Pancreas (tissue), 10 donors: ENCODE measurements at regions not wholly inside any gene's neighbourhood (a gene's known extent, or its start where the extent isn't known, plus 50 kb on each side); places are given as distances from the start of the nearest gene placed in this dataset.

ENCODE experiments used
- ATAC-seq, 4 donors: fragments of 200-7000 bp; cut with Tn5 transposase; one replicate each; pipeline versions ENCODE4 v1.8.0 to v1.9.1; 2020; ENCODE audit warnings: mild to moderate bottlenecking in 4 of 4, moderate library complexity in 4 of 4
- DNase-seq, 6 donors: peaks; one replicate each; pipeline ENCODE4 v3.0.0-alpha.2; 2020
- FAIRE-seq: peaks from 2 replicates; lab custom pipeline; 2012; peaks lifted over from hg19 to GRCh38; lab: Jason Lieb, UNC
- H3K27ac ChIP-seq, 4 donors: fragments of 200-600 bp; sonication (generic); 1 replicate in 3 of 4; 2 replicates in 1 of 4; pipeline versions ENCODE4 v1.5.0 to v1.8.0; 2020
- H3K27me3 ChIP-seq, 4 donors: fragments of 200-600 bp; one replicate each; pipeline ENCODE4 v1.8.0; 2021
- H3K36me3 ChIP-seq, 3 donors: fragments of 200-600 bp; sonication (generic) in 1 of 3; one replicate each; pipeline versions ENCODE4 v1.5.0 to v1.8.0; 2020 to 2021
- H3K4me1 ChIP-seq, 3 donors: fragments of 200-600 bp; one replicate each; pipeline ENCODE4 v1.8.0; 2021
- H3K4me3 ChIP-seq, 4 donors: fragments of 200-600 bp; sonication (generic) in 2 of 4; one replicate each; pipeline versions ENCODE4 v1.5.0 to v1.8.0; 2020 to 2021
- H3K9me3 ChIP-seq, 4 donors: fragments of 200-600 bp; one replicate each; pipeline ENCODE4 v1.8.0; 2021
- WGBS, 2 donors: extraction: QIAGEN DNeasy Blood & Tissue Kit; methylation state at CpG; one replicate each; pipeline ENCODE4 v1.1.7; 2013; 5-methylcytosine and 5-hydroxymethylcytosine counted together
- intact Hi-C, 3 donors: fragments of 100-400 bp; cut with DNase I; formaldehyde crosslinking; loops; one replicate each; pipeline versions ENCODE4 v1.11.1 to v1.14.2; 2022
- TF ChIP-seq, protein P1 (sequence below), 4 donors: fragments of 200-600 bp; sonication (generic) in 3 of 4; IDR thresholded peaks; one replicate each; pipeline versions ENCODE4 v1.5.0 to v1.8.0; 2021; ENCODE audit warnings: antibody characterized with exemption in 4 of 4
- donor health status: healthy with polysubstance abuse.
- donor health status: DM: no; HTN: no; CAD: no; lungs with moderate emphysema.
- donor health status: DM: no; HTN: no; CAD: no.
- donor health status: control.
- donor health status: control.
- donor health status: Bipolar disorder and iron deficiency.
- donor health status: DM: yes; HTN: yes; CAD: no.
- donor health status: DM: no; HTN: no; CAD: no.
- donor health status: DM: no; HTN: no; CAD: no.
- donor health status: DM: yes; HTN: yes; CAD: no.

DNA sequence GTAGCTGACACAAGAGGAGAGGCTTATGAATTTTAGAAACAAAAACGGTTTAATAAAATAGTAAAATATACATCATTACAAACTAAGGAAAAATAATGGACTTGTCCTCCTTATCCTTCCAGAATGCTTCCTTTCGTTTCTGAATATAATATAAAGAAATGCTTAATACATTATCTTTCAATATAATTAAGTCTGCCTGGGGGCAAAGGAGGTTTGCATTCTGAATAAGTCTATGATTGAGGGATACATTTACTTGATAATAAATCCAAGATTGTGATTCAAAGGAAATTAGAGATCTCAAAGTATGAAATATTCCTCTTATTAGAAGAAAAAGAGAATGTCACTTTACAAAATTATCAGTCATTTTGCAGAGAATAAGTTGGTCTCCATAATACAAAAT lies 386.5 kb downstream of the SPATA31D1 start:
- no peak overlapping the region for H3K4me3 ChIP-seq
- ATAC-seq (no peak), FAIRE-seq (no peak), DNase-seq (no peak)
- no peaks in the 10 kb centered on the region for H3K36me3 ChIP-seq
- intact Hi-C loops, result no loop called here
- no peaks in the 10 kb centered on the region for H3K4me1 ChIP-seq
- 58 to 65% methylated on average over 2 of the region's 2 CpGs for WGBS, 2 donors
- no peaks in the 10 kb centered on the region for H3K27me3 ChIP-seq
- TF ChIP-seq, protein P1, sequence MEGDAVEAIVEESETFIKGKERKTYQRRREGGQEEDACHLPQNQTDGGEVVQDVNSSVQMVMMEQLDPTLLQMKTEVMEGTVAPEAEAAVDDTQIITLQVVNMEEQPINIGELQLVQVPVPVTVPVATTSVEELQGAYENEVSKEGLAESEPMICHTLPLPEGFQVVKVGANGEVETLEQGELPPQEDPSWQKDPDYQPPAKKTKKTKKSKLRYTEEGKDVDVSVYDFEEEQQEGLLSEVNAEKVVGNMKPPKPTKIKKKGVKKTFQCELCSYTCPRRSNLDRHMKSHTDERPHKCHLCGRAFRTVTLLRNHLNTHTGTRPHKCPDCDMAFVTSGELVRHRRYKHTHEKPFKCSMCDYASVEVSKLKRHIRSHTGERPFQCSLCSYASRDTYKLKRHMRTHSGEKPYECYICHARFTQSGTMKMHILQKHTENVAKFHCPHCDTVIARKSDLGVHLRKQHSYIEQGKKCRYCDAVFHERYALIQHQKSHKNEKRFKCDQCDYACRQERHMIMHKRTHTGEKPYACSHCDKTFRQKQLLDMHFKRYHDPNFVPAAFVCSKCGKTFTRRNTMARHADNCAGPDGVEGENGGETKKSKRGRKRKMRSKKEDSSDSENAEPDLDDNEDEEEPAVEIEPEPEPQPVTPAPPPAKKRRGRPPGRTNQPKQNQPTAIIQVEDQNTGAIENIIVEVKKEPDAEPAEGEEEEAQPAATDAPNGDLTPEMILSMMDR (IDR thresholded peaks at IDR 0.05), result no peak
- no peaks in the 10 kb centered on the region for H3K9me3 ChIP-seq
- H3K27ac ChIP-seq, result no peak overlapping the region

GRCh38 chr9:82376677-82377232 lies 388.2 kb downstream of the SPATA31D1 start:
- Histone ChIP-seq H3K4me3 (no peak overlapping the region), H3K4me1 (no peaks in the 10 kb centered on the region), H3K9me3 (no peaks in the 10 kb centered on the region), H3K27me3 (no peaks in the 10 kb centered on the region), H3K36me3 (no peaks in the 10 kb centered on the region), H3K27ac (no peak overlapping the region)
- TF ChIP-seq, protein P1 (IDR thresholded peaks at IDR 0.05), result no peak
- ATAC-seq (no peak), FAIRE-seq (no peak), DNase-seq (no peak)
- intact Hi-C loops, result no loop called here
- 77 to 84% methylated on average over 4 of the region's 4 CpGs for WGBS, 2 donors

DNA sequence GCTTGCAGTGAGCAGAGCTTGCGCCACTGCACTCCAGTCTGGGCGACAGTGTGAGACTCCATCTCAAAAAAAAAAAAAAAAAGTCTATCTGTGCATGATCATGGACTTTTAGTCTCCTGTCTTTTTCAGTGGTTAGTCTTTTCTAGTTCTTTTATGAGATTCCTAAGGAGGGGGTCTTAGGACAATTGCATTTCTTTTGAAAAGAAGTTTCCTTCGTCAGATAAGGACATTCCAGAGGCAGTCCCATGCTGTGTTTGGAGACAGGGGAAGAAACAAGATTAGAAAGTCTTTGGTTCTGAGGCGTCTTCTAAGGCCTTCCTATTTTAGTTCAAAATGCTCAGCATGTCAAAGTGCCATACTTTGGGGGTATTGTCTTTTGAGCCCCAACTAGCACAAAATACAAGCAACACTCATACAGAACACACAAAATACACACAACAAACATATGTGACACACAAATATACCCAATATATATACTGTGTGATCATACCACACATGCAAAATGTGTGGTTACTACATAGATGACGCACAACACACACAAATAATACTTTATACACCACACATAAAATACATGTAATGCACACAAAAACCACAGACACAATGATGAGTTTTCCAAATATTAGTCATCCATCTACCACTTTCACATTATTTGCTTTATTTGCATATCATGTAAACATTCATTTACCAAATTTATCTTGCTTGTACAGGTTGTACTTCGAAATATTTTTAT lies 394.5 kb downstream of the SPATA31D1 start:
- intact Hi-C loops, result no loop called here
- no peak for FAIRE-seq
- TF ChIP-seq, protein P1 (IDR thresholded peaks at IDR 0.05), result no peak
- no peak overlapping the region for H3K4me3 ChIP-seq
- ATAC-seq, result no peak
- H3K4me1 ChIP-seq, result no peaks in the 10 kb centered on the region
- H3K9me3 ChIP-seq, result no peaks in the 10 kb centered on the region
- H3K27me3 ChIP-seq, result no peaks in the 10 kb centered on the region
- 72% methylated on average over 6 of the region's 6 CpGs for WGBS, 2 donors
- H3K27ac ChIP-seq, result no peak overlapping the region
- no peak for DNase-seq
- no peaks in the 10 kb centered on the region for H3K36me3 ChIP-seq

- no peak overlapping the region for H3K27ac ChIP-seq
- ATAC-seq, result no peak
- H3K4me1 ChIP-seq, result no peaks in the 10 kb centered on the region
- no peaks in the 10 kb centered on the region for H3K9me3 ChIP-seq
- no peaks in the 10 kb centered on the region for H3K36me3 ChIP-seq
- TF ChIP-seq, protein P1 (IDR thresholded peaks at IDR 0.05), result no peak
- WGBS, 2 donors, result 69 to 79% methylated on average over 1 of the region's 1 CpG
- H3K4me3 ChIP-seq, result no peak overlapping the region
- no peaks in the 10 kb centered on the region for H3K27me3 ChIP-seq
- DNase-seq, result no peak
- intact Hi-C loops, result no loop called here
- FAIRE-seq, result no peak
Measured at GRCh38 chr9:82385633-82386032, 397.1 kb downstream of the SPATA31D1 start.

DNA sequence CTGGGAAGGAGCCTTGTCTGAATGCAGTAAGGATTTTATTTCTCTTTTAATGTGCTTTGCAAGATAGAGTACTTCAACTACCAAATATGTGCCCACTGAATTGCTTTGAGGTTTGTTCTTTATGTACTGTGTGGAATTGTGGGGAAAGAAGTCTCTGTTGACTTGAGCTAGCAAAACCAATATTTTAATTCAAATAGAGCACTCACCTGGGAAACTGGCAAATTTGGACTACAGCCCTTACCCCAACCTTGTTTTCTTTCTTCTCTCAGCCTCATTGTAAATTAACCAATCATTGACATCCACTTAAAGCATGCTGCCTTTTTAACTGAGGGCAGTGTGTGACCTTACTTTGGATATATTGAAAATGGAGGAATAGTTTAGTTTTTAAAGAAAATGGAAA lies 409.0 kb downstream of the SPATA31D1 start:
- no peaks in the 10 kb centered on the region for H3K36me3 ChIP-seq
- no peak overlapping the region for H3K27ac ChIP-seq
- no peak for DNase-seq
- H3K27me3 ChIP-seq, result no peaks in the 10 kb centered on the region
- no peaks in the 10 kb centered on the region for H3K4me1 ChIP-seq
- intact Hi-C loops, result no loop called here
- no peak for ATAC-seq
- no peak overlapping the region for H3K4me3 ChIP-seq
- H3K9me3 ChIP-seq, result no peaks in the 10 kb centered on the region
- no peak for FAIRE-seq
- TF ChIP-seq, protein P1 (IDR thresholded peaks at IDR 0.05), result no peak
